Loucy (cell line): ENCODE measurements at regions not wholly inside any gene's neighbourhood (a gene's known extent, or its start where the extent isn't known, plus 50 kb on each side); places are given as distances from the start of the nearest gene placed in this dataset.

Experiments
- H2AFZ ChIP-seq: fragments of 200-600 bp; sonication (generic); 2 replicates; pipeline ENCODE4 v1.6.0; 2016; ENCODE audit warnings: antibody characterized with exemption, mild to moderate bottlenecking, low read length, moderate library complexity
- H3F3A ChIP-seq: fragments of 200-600 bp; 2 replicates; pipeline ENCODE4 v1.6.0; 2016; ENCODE audit warnings: antibody characterized with exemption, low read depth, mild to moderate bottlenecking
- H3K27me3 ChIP-seq: fragments of 200-600 bp; sonication (generic); 2 replicates; pipeline ENCODE4 v1.6.1; 2014; ENCODE audit warnings: low read length, mild to moderate bottlenecking; ENCODE audit not compliant: insufficient read depth, poor library complexity, severe bottlenecking
- H3K36me3 ChIP-seq: fragments of 200-600 bp; sonication (generic); 2 replicates; pipeline ENCODE4 v1.6.1; 2016; ENCODE audit warnings: low read length; ENCODE audit not compliant: insufficient read depth
- H3K4me1 ChIP-seq: fragments of 200-600 bp; sonication (generic); 2 replicates; pipeline ENCODE4 v1.5.1; 2014; ENCODE audit warnings: low read length, mild to moderate bottlenecking; ENCODE audit not compliant: insufficient read depth, poor library complexity, severe bottlenecking
- H3K4me2 ChIP-seq: fragments of 200-600 bp; sonication (generic); 2 replicates; pipeline ENCODE4 v1.6.0; 2014; ENCODE audit warnings: antibody characterized with exemption, low read length, low read depth, mild to moderate bottlenecking; ENCODE audit not compliant: poor library complexity, severe bottlenecking
- H3K4me3 ChIP-seq: fragments of 200-600 bp; sonication (generic); 2 replicates; pipeline ENCODE4 v1.5.1; 2014; ENCODE audit warnings: low read length, mild to moderate bottlenecking, mixed read lengths; ENCODE audit not compliant: poor library complexity, severe bottlenecking
- H3K79me2 ChIP-seq: fragments of 200-600 bp; sonication (generic); 2 replicates; pipeline ENCODE4 v1.6.1; 2014; ENCODE audit warnings: low read length; ENCODE audit not compliant: insufficient read depth
- H3K9ac ChIP-seq: fragments of 200-600 bp; sonication (generic); 2 replicates; pipeline ENCODE4 v1.6.0; 2014; ENCODE audit warnings: mild to moderate bottlenecking, low read depth, low read length, moderate library complexity; ENCODE audit not compliant: poor library complexity, severe bottlenecking
- H3K9me2 ChIP-seq: fragments of 200-600 bp; sonication (generic); replicated peaks from 2 replicates; pipeline ENCODE4 v1.6.1; 2016; ENCODE audit warnings: low read depth, low read length, mixed read lengths
- H3K9me3 ChIP-seq: fragments of 200-600 bp; sonication (generic); 2 replicates; pipeline ENCODE4 v1.6.1; 2014; ENCODE audit warnings: mild to moderate bottlenecking, antibody characterized with exemption, low read length, low read depth; ENCODE audit not compliant: insufficient read depth
- H4K20me1 ChIP-seq: fragments of 200-600 bp; sonication (generic); 2 replicates; pipeline ENCODE4 v1.6.0; 2014; ENCODE audit warnings: antibody characterized with exemption, low read length, mild to moderate bottlenecking; ENCODE audit not compliant: insufficient read depth, poor library complexity, severe bottlenecking
- EZH2phosphoT487 ChIP-seq: fragments of 200-600 bp; IDR thresholded peaks from 2 replicates; pipeline ENCODE4 v1.6.1; 2018; ENCODE audit warnings: antibody characterized with exemption, mild to moderate bottlenecking, moderate library complexity, borderline replicate concordance
- TF ChIP-seq, protein P1 (sequence below): fragments of 200-600 bp; sonication (generic); conservative IDR thresholded peaks from 2 replicates; pipeline ENCODE4 v1.5.1; 2014; ENCODE audit warnings: mild to moderate bottlenecking, antibody characterized with exemption, low read length

DNA sequence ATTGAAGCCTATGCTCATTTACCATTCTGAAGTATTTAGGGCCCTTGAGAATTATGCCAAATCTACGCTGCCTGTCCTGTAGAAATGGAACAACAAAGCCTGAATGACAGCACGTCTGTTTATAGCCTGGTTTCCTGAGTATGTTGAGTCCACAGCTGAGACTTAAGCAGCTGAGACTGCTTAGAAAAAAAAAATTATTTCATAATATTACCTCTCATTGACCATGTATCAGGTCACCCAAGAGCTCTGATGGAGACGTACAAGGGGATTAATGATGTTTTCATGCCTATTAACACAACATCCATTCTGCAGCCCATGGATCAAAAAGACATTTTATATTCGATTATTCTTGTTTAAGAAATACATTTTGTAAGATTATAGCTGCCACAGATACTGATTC, 387.2 kb upstream of the NCAM2 start:
- Histone ChIP-seq H4K20me1 (no peaks in the 10 kb centered on the region), H2AFZ (no peak overlapping the region), H3K36me3 (no peaks in the 10 kb centered on the region), H3K4me2 (no peak overlapping the region), H3K9ac (no peak overlapping the region), H3K4me1 (no peaks in the 10 kb centered on the region), H3F3A (no peaks in the 10 kb centered on the region), H3K9me2 (no peaks in the 10 kb centered on the region), H3K27me3 (no peaks in the 10 kb centered on the region), H3K79me2 (no peaks in the 10 kb centered on the region), H3K9me3 (no peaks in the 10 kb centered on the region), H3K4me3 (no peak overlapping the region)
- TF ChIP-seq, protein P1, sequence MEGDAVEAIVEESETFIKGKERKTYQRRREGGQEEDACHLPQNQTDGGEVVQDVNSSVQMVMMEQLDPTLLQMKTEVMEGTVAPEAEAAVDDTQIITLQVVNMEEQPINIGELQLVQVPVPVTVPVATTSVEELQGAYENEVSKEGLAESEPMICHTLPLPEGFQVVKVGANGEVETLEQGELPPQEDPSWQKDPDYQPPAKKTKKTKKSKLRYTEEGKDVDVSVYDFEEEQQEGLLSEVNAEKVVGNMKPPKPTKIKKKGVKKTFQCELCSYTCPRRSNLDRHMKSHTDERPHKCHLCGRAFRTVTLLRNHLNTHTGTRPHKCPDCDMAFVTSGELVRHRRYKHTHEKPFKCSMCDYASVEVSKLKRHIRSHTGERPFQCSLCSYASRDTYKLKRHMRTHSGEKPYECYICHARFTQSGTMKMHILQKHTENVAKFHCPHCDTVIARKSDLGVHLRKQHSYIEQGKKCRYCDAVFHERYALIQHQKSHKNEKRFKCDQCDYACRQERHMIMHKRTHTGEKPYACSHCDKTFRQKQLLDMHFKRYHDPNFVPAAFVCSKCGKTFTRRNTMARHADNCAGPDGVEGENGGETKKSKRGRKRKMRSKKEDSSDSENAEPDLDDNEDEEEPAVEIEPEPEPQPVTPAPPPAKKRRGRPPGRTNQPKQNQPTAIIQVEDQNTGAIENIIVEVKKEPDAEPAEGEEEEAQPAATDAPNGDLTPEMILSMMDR, result no peak
- TF ChIP-seq EZH2phosphoT487, result no peak

- Histone ChIP-seq H2AFZ (no peak overlapping the region), H3K9me3 (no peaks in the 10 kb centered on the region), H3K4me2 (no peak overlapping the region), H3K9ac (no peak overlapping the region), H3K4me3 (no peak overlapping the region), H3K9me2 (no peaks in the 10 kb centered on the region), H4K20me1 (no peaks in the 10 kb centered on the region), H3K4me1 (no peaks in the 10 kb centered on the region), H3K27me3 (no peaks in the 10 kb centered on the region), H3K79me2 (no peaks in the 10 kb centered on the region), H3F3A (no peaks in the 10 kb centered on the region), H3K36me3 (no peaks in the 10 kb centered on the region)
- no peak for TF ChIP-seq EZH2phosphoT487
- TF ChIP-seq, protein P1, result no peak
Measured at GRCh38 chr21:20613654-20614053, 384.6 kb upstream of the NCAM2 start.

GRCh38 chr21:20617130-20617529, 381.1 kb upstream of the NCAM2 start:
- H3K4me2 ChIP-seq, result no peak overlapping the region
- no peaks in the 10 kb centered on the region for H3K4me1 ChIP-seq
- H4K20me1 ChIP-seq, result no peaks in the 10 kb centered on the region
- no peaks in the 10 kb centered on the region for H3K36me3 ChIP-seq
- H3K79me2 ChIP-seq, result no peaks in the 10 kb centered on the region
- H2AFZ ChIP-seq, result no peak overlapping the region
- H3K4me3 ChIP-seq, result no peak overlapping the region
- no peaks in the 10 kb centered on the region for H3F3A ChIP-seq
- no peaks in the 10 kb centered on the region for H3K27me3 ChIP-seq
- H3K9me2 ChIP-seq, result no peaks in the 10 kb centered on the region
- no peak for TF ChIP-seq EZH2phosphoT487
- TF ChIP-seq, protein P1, result no peak
- H3K9ac ChIP-seq, result no peak overlapping the region
- H3K9me3 ChIP-seq, result no peaks in the 10 kb centered on the region
